Ascending aorta (tissue), 2 donors: ENCODE measurements at regions not wholly inside any gene's neighbourhood (a gene's known extent, or its start where the extent isn't known, plus 50 kb on each side); places are given as distances from the start of the nearest gene placed in this dataset.

ENCODE experiments used
- DNase-seq, 2 donors: peaks; one replicate each; pipeline ENCODE4 v3.0.0-alpha.2; 2019; ENCODE audit warnings: low spot score in 2 of 2
- H3K27ac ChIP-seq, 2 donors: fragments of 200-600 bp; sonication (generic); one replicate each; pipeline ENCODE4 v1.5.1; 2016 to 2017; ENCODE audit warnings: mild to moderate bottlenecking in 1 of 2
- H3K27me3 ChIP-seq: fragments of 200-600 bp; sonication (generic); one replicate; pipeline ENCODE4 v1.5.1; 2017
- H3K36me3 ChIP-seq, 2 donors: fragments of 200-600 bp; sonication (generic); one replicate each; pipeline ENCODE4 v1.5.1; 2016
- H3K4me1 ChIP-seq, 2 donors: fragments of 200-600 bp; sonication (generic); one replicate each; pipeline ENCODE4 v1.5.1; 2016 to 2017; ENCODE audit warnings: mild to moderate bottlenecking in 1 of 2
- H3K4me3 ChIP-seq, 2 donors: fragments of 200-600 bp; sonication (generic); one replicate each; pipeline ENCODE4 v1.5.1; 2016 to 2017; ENCODE audit warnings: mild to moderate bottlenecking in 1 of 2
- H3K9me3 ChIP-seq, 2 donors: fragments of 200-600 bp; sonication (generic); one replicate each; pipeline ENCODE4 v1.5.1; 2016
- intact Hi-C: fragments of 100-400 bp; cut with DNase I; formaldehyde crosslinking; loops from one replicate; pipeline ENCODE4 v1.15.1; 2023
- TF ChIP-seq, protein P1 (sequence below), 3 experiments: fragments of 200-600 bp in 2 of 3; fragments of 450-650 bp in 1 of 3; sonication (generic) in 2 of 3; IDR thresholded peaks; one replicate each; pipeline ENCODE4 v1.5.1; 2016 to 2019; ENCODE audit warnings: antibody characterized with exemption in 3 of 3, mild to moderate bottlenecking in 1 of 3, moderate library complexity in 1 of 3

- H3K4me1 ChIP-seq = no peaks in the 10 kb centered on the region
- no peak for DNase-seq
- TF ChIP-seq, protein P1, sequence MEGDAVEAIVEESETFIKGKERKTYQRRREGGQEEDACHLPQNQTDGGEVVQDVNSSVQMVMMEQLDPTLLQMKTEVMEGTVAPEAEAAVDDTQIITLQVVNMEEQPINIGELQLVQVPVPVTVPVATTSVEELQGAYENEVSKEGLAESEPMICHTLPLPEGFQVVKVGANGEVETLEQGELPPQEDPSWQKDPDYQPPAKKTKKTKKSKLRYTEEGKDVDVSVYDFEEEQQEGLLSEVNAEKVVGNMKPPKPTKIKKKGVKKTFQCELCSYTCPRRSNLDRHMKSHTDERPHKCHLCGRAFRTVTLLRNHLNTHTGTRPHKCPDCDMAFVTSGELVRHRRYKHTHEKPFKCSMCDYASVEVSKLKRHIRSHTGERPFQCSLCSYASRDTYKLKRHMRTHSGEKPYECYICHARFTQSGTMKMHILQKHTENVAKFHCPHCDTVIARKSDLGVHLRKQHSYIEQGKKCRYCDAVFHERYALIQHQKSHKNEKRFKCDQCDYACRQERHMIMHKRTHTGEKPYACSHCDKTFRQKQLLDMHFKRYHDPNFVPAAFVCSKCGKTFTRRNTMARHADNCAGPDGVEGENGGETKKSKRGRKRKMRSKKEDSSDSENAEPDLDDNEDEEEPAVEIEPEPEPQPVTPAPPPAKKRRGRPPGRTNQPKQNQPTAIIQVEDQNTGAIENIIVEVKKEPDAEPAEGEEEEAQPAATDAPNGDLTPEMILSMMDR (IDR thresholded peaks at IDR 0.05) = no peak
- intact Hi-C loops = no loop called here
- no peaks in the 10 kb centered on the region for H3K27me3 ChIP-seq
- H3K36me3 ChIP-seq = no peaks in the 10 kb centered on the region
- no peak overlapping the region for H3K27ac ChIP-seq
- no peaks in the 10 kb centered on the region for H3K9me3 ChIP-seq
- no peak overlapping the region for H3K4me3 ChIP-seq
Measured at GRCh38 chr14:86003998-86004397, 474.1 kb downstream of the FLRT2 start.

DNA sequence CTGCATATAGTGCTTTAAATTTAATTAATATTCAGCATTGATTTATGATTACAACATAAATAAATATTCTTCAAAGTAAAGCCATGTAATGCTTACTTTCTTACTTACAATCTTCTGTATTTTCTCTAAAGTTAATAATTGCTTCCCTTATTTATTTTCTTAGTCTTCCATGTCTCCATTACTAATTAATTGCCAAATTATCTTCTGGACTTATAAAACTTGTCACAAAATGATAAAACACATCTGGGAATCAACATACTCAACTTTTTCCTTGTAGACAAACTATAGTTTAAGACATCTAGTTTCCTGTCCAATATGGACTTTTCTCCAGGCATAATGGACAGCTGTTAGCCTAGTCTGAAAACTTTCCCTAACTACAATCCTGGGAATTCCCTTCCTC, 466.6 kb downstream of the FLRT2 start:
- no peaks in the 10 kb centered on the region for H3K27me3 ChIP-seq
- no peak for DNase-seq
- H3K9me3 ChIP-seq = no peaks in the 10 kb centered on the region
- H3K36me3 ChIP-seq = no peaks in the 10 kb centered on the region
- H3K27ac ChIP-seq = no peak overlapping the region
- H3K4me3 ChIP-seq = no peak overlapping the region
- TF ChIP-seq, protein P1 (IDR thresholded peaks at IDR 0.05) = no peak
- H3K4me1 ChIP-seq = no peaks in the 10 kb centered on the region
- intact Hi-C loops = no loop called here

GRCh38 chr14:85991156-85991555, 461.2 kb downstream of the FLRT2 start:
- TF ChIP-seq, protein P1 (IDR thresholded peaks at IDR 0.05) = no peak
- H3K9me3 ChIP-seq = no peaks in the 10 kb centered on the region
- H3K27me3 ChIP-seq = no peaks in the 10 kb centered on the region
- intact Hi-C loops = no loop called here
- H3K4me1 ChIP-seq = no peaks in the 10 kb centered on the region
- no peak overlapping the region for H3K27ac ChIP-seq
- H3K36me3 ChIP-seq = no peaks in the 10 kb centered on the region
- DNase-seq = no peak
- no peak overlapping the region for H3K4me3 ChIP-seq

- Histone ChIP-seq H3K36me3 (no peaks in the 10 kb centered on the region), H3K9me3 (no peaks in the 10 kb centered on the region), H3K27me3 (no peaks in the 10 kb centered on the region), H3K27ac (no peak overlapping the region), H3K4me3 (no peak overlapping the region), H3K4me1 (no peaks in the 10 kb centered on the region)
- intact Hi-C loops = no loop called here
- TF ChIP-seq, protein P1 (IDR thresholded peaks at IDR 0.05) = no peak
- DNase-seq = no peak
Measured at GRCh38 chr14:85987907-85988306, 458.0 kb downstream of the FLRT2 start.

DNA sequence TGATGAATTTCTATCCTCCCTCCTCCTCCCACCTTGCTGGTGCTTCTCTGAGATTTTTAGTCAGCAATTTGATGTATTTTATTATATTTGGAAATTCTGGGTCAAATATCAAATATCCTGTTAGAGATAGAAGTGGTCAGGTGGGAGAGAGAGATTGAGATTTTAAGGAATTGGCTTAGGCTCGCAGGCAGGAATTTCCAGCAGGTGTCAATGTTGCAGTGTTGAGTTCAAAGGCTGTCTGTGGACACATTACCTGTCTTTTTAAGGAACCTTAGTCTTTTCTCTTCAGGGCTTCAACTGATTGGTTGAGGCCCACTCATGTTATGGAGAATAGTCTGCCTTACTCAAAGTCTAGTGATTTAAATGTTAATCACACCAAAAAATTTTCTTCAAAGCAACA, 457.3 kb downstream of the FLRT2 start:
- Histone ChIP-seq H3K4me1 (no peaks in the 10 kb centered on the region), H3K27me3 (no peaks in the 10 kb centered on the region), H3K36me3 (no peaks in the 10 kb centered on the region), H3K27ac (no peak overlapping the region), H3K9me3 (no peaks in the 10 kb centered on the region), H3K4me3 (no peak overlapping the region)
- intact Hi-C loops = no loop called here
- no peak for DNase-seq
- TF ChIP-seq, protein P1 (IDR thresholded peaks at IDR 0.05) = no peak

GRCh38 chr14:85978582-85979250, 448.8 kb downstream of the FLRT2 start:
- TF ChIP-seq, protein P1 (IDR thresholded peaks at IDR 0.05) = no peak
- intact Hi-C loops = no loop called here
- Histone ChIP-seq H3K36me3 (no peaks in the 10 kb centered on the region), H3K4me3 (no peak overlapping the region), H3K27ac (no peak overlapping the region), H3K9me3 (no peaks in the 10 kb centered on the region), H3K27me3 (no peaks in the 10 kb centered on the region), H3K4me1 (no peaks in the 10 kb centered on the region)
- DNase-seq = no peak
